Left forelimb (tissue), 1 donor: ENCODE measurements at regions not wholly inside any gene's neighbourhood (a gene's known extent, or its start where the extent isn't known, plus 50 kb on each side); places are given as distances from the start of the nearest gene placed in this dataset.
"Not testable (repeated sequence)": the region's sequence is repeated elsewhere in the genome, so short reads cannot be mapped to it uniquely, and the experiment has no call there.

Source experiments
- DNase-seq: peaks from one replicate; pipeline ENCODE4 v3.0.0-alpha.2; 2018; ENCODE audit warnings: low spot score

DNA sequence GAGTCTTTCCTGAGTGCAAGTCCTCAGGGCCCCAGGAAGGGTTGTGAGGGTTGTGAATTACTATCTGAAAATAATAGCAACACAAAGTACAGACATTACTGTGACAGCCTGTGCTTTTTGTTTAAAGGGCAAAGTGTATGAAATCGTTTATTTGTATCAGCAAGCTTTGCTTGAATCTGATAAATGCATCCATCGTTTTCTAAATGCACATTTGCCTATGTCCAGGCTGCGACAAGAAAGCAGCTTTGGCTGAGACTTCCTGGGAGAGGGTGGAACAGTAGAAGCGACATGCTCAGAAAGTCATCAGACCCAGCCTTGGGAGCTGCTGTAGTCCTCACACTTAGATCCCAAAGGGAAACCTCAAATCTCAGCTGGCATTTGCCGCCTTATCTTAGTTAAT, 524.2 kb upstream of the SALL3 start:
- DNase-seq, result no peak

DNA sequence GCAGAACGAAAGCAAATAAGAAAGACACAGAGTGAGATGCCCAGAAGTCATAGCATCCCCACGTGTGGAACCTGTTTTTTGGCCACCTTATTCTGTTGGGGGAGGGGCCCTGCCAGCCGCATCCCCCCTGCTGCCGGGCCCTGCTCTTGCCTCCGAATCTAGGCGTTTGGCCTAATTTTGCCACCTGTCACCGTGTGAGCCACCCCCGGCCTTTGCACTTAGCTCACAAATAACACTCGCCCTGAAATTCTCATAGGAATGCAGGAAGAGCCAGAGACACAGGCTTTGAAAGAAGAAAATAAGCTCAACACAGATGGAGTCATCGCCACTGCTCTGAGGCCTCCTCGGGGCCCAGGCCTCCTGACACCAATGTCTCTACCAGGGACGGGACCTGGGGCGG, 522.6 kb upstream of the SALL3 start:
- no peak for DNase-seq

DNA sequence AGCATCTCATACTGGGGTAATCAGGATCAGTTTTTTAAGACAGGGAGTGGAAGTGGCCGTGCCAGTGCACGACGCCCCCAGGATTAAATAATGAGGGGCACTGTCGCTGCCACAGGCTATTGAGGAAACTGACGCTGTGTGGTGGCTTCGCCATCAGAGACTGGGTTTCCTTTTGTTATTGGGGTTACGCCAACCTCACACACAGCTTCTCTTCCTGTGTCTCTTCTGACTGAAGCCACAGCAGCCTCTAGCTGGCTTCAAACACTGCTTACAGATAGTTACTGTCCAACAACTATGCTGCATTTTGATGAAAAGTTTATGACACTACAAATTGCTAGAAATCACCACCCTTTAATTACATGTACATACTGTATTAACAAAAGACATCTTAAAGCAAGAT, 521.9 kb upstream of the SALL3 start:
- no peak for DNase-seq

DNA sequence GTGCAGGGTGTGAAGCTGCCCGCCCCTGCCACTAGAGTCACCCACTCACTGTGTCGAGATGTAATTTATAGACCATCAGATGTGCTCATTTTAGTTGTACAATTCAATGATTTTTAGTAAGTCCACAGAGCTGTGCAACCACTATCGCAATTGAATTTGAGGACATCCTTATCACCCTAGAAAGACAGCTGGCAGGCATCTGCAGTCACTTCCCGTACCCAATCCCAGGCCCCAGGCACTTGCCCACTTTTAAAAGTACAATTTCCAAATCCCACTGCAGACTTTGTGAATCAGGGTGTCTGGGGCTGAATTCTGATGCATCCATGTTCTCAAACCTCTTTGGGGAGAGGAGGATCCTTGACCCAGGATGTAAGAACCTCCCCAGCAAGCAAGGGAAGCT, 521.3 kb upstream of the SALL3 start:
- DNase-seq, result no peak

DNA sequence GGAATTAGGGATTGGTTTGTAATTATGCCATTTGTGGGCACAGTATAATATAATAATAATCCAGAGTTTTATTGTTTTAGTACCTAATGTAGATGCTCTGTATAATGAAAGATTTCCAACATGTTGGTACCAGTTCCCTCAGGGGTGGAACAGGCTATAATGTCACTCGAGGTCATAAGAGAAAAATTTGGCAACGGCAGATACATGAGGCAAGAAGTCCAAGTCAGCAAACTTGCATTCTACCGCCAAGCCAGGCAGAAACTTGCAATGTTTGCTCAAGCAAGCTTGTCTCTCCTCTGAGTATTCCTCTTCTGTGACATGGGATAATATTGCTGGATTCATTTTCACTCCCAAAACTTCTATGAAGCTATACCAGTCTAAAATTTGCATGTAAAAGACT, 520.0 kb upstream of the SALL3 start:
- no peak for DNase-seq

DNA sequence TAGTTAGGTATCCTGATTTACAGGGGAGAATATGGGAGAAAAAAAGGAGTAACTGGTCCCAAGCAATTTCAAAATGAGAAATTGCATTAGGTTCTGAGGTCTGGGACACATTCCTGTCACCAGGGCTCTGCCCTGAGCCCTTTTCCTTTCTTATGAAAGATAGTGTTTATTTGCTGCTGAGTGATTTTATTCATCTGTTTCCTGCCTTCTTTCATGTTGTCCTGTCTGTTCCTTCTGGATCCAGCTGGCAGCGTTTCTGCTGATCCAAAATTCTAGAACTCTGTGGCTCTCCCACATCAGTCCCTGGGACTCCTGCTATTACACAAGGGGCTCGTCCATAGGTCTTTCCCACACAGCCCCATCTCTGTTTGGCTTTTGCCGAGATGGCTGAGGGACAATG, 519.1 kb upstream of the SALL3 start:
- DNase-seq, result no peak

DNA sequence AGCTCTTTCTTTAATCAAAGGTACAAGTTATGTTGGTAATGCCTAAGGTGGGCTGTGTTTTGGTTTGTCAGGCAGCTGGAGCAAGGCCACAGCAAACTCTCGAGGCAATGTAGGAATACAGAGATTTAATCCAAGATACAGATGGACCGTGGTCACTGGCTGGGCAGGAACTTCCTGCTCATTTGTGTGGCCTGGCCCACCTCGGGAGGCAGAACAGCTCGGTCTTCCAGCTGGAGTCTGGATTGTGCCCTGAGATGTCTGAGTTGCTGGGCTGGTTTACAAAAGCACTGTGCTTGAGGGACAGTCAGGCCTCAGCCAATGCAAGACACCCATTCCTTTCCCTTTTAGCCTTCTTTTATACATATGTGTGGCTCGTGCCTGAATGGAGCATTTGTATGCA, 506.1 kb upstream of the SALL3 start:
- no peak for DNase-seq

DNA sequence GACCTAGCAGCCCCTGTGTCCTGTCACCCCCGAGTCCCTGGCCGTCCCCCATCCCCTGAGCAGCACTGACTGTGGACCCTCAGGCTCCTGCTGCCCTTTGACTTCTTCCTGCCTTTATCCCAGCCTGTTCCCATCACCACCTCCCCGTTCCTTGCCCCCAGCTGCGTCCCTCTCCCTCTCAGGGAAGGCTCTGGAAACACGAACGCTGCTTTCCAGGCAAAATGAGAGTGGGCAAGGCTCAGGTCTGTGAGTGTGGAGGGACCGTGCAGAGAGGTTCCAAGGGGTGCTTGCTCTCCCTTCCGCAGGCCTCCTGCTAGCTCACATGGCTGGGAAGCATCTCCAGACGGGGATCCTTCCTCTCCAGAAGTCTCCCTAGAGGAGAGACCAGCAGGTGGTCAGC, 501.8 kb upstream of the SALL3 start:
- no peak for DNase-seq

DNA sequence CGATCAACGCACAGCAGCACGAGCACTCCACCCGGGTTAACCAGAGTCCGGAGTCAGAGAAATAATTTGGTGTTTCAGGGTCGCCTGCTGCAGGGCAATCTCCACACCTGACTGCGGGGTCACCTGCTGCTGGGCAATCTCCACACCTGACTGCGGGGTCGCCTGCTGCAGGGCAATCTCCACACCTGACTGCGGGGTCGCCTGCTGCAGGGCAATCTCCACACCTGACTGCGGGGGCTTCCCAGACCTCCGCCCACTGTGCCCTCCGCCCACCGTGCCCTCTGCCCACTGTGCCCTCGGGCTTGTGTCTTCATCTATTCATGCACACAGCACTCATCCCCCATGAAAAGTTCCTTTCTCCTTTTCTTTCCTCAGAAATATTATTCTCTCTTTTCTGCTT, 500.2 kb upstream of the SALL3 start:
- DNase-seq, result no peak

DNA sequence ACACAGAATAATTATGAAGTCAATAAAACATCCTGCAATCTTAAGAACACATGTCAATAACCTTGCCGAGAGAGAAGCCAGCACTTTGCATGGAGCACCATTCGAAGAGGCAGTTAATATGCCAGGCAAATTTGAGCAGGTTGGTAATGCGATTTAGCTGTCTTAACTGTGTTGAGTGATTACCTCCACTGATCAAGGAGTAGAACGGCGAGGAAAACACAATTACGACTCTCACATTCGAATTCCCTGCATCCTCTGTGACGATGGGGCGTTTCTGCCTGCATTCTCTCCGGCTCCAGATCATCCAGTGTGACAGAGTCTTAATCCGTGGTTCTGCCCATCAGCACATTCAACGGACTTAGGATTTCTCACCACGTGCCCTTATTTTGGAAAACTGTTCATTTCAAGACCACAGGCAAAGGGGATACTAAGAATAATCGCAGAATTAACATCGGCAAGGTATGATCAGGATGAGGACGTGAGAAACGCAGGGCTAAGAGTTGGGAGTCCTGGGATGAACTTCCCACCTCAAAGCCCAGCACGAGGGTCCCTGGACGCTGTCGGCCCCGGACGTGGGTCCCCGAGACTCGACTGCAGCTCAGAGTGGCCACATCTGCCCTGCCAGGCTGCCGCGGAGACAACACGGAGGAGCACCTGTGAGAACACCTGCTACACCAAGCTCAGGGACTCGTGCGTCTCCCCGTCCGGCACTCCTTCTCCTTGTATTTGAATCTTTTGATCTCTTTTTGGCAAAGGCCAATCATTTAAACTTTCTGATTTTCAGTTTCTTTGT, 499.2 kb upstream of the SALL3 start:
- DNase-seq, result no peak

DNA sequence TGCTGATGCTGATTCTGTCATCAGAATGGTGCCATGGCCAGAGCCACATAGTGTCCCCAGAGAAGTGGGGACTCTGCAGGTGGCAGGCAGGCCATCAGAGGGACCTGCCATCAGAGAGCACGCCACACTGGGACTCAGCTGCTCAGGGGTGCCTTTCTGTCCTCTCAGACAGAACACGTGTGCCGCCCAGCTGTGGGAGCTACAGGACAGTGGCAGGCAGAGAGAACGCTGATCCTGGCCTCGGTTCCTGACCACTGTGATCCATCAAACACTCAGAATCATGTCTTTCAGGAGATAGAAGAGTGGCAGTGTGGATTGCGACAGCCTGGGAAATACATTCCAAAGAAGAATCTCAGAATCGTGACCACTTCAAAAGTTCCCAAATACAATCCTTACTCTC, 497.2 kb upstream of the SALL3 start:
- DNase-seq, result no peak

DNA sequence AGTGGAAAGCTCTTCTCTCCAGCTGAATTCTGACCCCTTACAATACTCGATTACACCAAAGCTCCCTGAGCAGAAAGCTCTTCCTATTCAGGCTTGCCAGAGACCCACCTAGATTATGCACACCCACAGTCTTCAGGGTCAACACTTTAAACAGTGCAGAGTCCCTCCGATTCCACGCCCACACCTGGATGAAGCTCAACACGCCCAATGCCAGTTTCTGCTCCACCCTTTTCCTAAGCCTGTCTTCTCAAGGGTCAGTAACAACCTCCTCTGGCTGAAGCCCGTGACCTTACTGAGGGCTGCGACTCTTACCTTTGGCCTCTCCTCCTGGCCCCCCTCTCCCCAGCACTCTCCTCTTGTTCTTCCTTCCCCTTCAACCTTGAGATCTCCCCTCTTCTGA, 492.0 kb upstream of the SALL3 start:
- DNase-seq, result no peak

DNA sequence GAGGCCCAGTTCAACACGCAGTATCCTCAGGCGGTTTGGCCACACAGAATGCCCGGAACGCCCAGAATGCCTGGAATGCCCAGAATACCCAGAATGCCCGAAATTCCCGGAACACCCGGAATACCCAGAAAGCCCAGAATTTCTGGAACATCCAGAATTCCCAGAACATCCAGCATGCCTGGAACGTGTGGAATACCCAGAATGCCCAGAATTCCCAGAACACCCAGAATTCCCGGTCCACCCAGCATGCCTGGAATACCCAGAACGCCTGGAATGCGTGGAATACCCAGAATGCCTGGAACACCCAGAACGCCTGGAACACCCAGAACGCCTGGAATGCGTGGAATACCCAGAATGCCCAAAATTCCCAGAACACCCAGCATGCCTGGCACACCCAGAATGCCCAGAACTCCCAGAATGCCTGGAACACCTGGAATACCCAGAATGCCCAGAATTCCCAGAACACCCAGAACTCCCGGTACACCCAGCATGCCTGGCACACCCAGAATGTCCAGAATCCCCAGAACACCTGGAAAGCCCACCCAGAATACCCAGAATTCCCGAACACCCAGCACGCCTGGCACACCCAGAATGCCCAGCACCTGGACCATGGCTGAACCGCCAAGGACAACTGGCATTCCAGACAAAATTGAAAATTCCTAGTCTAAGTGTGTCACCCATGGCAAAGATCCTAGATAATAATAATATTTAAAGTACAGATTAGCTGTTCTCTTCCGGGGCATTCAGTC, 487.4 kb upstream of the SALL3 start:
- DNase-seq, result no peak

DNA sequence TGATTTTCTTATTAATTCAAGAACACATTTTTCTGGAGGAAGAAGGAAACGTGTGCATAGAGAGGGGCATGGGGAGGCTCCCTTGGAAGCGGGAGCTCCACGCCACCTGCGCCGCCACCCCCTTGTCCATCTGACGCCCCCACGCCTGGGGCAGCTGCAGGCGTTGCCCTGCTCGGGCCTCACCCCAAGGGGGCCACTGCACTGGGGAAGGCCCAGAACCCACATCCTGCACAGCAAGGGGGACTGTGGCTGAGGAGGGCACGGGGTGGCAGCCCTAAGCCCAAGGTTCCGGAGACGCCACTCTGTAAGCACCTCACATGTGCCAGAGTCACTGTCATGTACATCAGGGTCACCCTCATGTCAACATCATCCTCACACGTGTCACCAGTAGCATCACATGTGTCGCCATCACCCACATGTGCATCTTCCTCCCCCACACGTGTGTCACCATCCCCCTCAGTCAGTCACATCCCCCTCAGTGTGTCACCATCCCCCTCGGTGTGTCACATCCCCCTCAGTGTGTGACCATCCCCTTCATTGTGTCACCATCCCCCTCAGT, 486.7 kb upstream of the SALL3 start:
- DNase-seq, result no peak

DNA sequence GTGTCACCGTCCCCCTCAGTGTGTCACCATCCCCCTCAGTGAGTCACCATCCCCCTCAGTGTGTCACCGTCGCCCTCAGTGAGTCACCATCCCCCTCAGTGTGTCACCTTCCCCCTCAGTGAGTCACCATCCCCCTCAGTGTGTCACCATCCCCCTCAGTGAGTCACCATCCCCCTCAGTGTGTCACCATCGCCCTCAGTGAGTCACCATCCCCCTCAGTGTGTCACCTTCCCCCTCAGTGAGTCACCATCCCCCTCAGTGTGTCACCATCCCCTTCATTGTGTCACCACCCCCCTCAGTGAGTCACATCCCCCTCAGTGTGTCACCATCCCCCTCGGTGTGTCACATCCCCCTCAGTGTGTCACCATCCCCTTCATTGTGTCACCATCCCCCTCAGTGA, 486.1 kb upstream of the SALL3 start:
- not testable (repeated sequence) for DNase-seq

DNA sequence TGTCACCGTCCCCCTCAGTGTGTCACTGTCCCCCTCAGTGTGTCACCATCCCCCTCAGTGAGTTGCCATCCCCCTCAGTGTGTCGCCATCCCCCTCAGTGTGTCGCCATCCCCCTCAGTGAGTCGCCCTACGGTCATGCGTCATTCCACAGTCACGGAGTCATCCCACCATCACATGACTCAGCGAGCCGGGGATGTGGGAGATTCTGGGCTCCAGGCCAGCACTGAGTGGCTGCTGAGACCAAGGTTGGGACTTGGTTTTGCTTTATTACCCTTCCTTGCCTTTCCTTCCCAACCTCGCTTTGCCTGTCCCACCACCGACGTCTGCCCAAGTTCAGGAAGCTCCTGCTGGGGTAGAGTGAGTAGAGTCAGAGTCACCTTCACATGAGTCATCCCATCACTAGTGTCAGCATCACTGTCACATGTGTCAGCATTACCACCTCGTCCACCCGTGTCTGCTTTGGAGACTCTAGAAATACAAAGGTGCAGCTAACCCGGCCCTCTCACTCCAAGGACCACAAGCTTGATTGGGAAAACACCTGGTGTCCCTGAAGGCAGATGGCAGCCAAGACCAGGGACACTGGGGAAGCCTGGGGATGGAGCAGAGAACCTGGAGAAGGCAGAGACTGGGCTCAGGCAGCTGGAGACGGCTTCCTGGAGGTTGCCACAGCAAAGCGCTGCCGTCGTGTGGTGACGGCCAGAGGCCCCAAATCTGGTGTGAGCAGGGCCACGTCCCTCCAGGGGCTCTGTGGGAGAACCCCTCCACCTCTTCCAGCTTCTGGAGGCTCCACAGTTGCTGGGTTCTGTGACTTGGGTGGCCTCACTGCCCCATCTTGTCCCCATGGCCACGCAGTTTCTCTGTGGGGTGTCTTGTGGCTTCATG, 485.2 kb upstream of the SALL3 start:
- DNase-seq, result peak; percentile 46

DNA sequence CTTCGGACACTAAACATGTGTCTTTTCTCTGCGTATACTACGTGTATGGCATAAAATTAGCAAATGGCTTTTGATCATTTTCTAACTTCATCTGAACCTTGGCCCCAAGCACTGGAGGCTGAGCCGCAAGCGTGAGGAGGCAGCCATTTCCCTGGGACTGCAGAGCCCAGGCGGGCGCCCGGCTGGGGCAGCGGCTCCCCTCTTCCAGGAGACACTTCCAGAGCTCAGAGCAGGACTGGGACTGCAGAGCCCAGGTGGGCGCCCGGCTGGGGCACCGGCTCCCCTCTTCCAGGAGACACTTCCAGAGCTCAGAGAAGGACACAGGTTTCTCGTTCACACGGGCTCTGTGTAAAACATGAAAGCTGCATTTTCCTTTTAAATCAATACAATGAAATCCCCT, 484.1 kb upstream of the SALL3 start:
- DNase-seq, result peak; percentile 22

DNA sequence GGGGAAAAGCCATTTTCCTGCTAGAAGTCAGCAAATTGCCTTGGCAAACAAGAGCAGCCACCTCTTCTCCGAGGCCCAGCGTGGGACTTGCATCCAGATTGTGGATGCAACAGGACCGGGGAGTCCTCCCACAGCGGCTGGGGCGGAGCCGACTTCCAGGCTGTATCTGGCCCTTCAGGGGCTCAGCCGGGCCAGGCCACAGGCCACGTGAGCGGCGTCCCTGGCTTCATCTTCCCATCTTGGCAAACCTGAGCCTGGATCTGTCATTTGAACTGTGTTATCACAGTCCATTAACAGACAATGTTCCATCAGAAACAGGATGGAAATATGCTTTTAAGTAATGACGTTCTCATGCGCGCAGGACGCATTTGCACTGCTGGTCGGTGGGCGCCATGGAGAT, 483.5 kb upstream of the SALL3 start:
- peak; percentile 57 for DNase-seq

DNA sequence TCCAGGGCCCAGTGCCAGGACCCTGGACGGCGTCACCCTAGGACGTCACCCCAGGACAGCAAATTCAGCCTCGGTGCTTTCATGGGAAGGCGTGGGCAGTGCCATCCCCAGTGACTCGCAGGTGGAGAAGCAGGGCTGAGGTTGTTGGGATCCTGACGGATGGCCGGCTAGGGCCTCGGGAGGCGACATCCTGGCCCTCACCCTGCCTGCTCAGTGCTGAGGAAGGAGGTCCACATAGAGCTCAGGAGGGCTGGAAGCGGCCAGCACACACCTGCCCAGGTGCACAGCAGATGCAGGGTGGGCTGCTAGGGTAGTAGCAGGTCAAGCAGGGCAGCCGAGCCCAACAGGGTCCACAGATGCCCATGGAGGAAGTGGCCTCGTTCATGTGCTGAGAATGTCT, 482.0 kb upstream of the SALL3 start:
- peak; percentile 20 for DNase-seq

DNA sequence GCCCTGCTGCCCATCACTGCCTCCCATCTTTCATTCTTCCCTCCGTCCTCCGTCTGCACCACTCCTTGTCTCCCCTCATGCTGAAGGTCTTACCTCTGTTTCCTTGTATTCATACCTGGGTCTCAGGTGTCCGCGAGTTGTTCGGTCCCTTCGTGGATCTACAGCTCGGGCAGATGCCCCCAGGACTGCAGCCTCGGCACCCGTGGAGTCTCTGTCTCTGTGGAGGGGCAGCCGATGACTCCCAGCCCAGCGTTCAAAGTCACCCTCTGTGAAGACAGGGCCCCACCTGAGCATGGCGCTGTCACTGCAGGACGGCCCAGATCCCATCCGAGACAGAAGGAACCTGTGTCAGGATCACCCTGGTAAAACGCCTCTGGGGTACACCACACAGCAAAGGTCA, 480.0 kb upstream of the SALL3 start:
- DNase-seq, result peak; percentile 23

DNA sequence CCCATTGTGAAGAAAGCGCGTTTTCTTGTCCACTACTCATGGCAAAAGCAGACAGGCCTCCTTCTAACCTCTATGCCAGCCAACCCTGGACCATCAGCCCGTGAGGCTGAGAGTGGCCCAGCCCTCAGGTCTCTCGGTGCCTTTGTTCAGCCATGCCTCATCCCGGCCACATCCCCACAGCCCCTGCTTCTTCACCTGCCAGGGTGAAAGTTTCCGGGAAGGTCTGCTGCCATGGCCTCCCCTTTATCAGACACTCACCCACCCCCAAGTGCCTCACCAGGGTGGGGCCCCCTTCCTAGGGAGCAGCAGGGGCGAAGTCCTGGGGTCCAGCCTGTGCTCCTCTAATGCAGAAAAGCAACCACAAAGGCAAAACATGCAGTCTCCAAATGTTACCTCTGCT, 478.4 kb upstream of the SALL3 start:
- DNase-seq, result peak; percentile 49

DNA sequence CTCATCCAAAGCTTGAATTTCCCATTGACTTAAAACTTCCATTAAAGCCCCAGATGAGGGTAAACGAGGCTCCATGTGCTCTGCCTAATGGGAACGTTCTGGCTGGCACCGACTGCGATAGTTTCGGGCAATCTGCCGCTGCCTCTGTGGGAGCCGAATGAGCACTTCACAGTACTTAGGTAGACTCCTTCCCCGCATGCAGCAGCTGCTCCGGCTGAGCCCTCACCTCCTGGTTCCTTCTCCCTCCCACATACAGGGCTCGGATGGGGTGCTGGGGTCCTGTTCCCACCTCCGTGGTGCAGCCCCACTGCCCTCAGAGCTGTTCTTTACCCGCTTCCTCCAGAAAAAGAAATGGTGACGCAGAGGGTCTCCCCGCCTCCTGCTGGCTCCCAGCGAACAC, 476.5 kb upstream of the SALL3 start:
- peak; percentile 34 for DNase-seq
